OCI-LY7 (cell line): ENCODE measurements at regions not wholly inside any gene's neighbourhood (a gene's known extent, or its start where the extent isn't known, plus 50 kb on each side); places are given as distances from the start of the nearest gene placed in this dataset.

Experiments
- EZH2phosphoT487 ChIP-seq: fragments of 200-600 bp; sonication (generic); IDR thresholded peaks from 2 replicates; pipeline ENCODE4 v1.6.1; 2018; ENCODE audit warnings: low read depth, borderline replicate concordance, mild to moderate bottlenecking, mixed run types, antibody characterized with exemption, low read length, moderate library complexity, mixed read lengths
- TF ChIP-seq, protein P1 (sequence below): fragments of 200-600 bp; sonication (generic); conservative IDR thresholded peaks from 2 replicates; pipeline ENCODE4 v1.5.1; 2014; ENCODE audit warnings: mild to moderate bottlenecking, antibody characterized with exemption, low read length, moderate library complexity, mixed read lengths

DNA sequence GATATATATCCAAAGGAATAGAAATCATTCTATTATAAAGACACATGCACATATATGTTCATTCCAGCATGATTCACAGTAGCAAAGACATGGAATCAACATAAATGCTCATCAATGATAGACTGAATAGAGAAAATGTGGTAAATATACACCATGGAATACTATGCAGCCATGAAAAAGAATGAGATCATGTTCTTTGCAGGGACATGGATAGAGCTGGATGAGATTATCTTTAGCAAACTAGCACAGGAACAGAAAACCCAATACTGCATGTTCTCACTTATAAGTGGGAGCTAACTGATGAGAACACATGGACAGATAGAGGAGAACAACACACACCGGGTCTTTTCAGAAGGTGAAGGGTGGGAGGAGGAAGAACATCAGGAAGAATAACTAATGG lies 1318.6 kb downstream of the PCDH19 start:
- TF ChIP-seq, protein P1, sequence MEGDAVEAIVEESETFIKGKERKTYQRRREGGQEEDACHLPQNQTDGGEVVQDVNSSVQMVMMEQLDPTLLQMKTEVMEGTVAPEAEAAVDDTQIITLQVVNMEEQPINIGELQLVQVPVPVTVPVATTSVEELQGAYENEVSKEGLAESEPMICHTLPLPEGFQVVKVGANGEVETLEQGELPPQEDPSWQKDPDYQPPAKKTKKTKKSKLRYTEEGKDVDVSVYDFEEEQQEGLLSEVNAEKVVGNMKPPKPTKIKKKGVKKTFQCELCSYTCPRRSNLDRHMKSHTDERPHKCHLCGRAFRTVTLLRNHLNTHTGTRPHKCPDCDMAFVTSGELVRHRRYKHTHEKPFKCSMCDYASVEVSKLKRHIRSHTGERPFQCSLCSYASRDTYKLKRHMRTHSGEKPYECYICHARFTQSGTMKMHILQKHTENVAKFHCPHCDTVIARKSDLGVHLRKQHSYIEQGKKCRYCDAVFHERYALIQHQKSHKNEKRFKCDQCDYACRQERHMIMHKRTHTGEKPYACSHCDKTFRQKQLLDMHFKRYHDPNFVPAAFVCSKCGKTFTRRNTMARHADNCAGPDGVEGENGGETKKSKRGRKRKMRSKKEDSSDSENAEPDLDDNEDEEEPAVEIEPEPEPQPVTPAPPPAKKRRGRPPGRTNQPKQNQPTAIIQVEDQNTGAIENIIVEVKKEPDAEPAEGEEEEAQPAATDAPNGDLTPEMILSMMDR, result no peak
- TF ChIP-seq EZH2phosphoT487, result no peak
